Suprapubic skin (tissue), 4 donors: ENCODE measurements at regions not wholly inside any gene's neighbourhood (a gene's known extent, or its start where the extent isn't known, plus 50 kb on each side); places are given as distances from the start of the nearest gene placed in this dataset.

ENCODE experiments used
- DNase-seq, 2 donors: peaks; one replicate each; pipeline ENCODE4 v3.0.0-alpha.2; 2019; ENCODE audit warnings: low spot score in 2 of 2
- H3K27ac ChIP-seq: fragments of 200-600 bp; sonication (generic); one replicate; pipeline ENCODE4 v1.5.1; 2019
- H3K27me3 ChIP-seq: fragments of 200-600 bp; sonication (generic); one replicate; pipeline ENCODE4 v1.5.1; 2019
- H3K36me3 ChIP-seq: fragments of 200-600 bp; sonication (generic); one replicate; pipeline ENCODE4 v1.5.1; 2019
- H3K4me1 ChIP-seq: fragments of 200-600 bp; sonication (generic); one replicate; pipeline ENCODE4 v1.5.1; 2019
- H3K4me3 ChIP-seq: fragments of 200-600 bp; sonication (generic); one replicate; pipeline ENCODE4 v1.5.1; 2019; ENCODE audit warnings: mild to moderate bottlenecking
- H3K9me3 ChIP-seq: fragments of 200-600 bp; sonication (generic); one replicate; pipeline ENCODE4 v1.5.1; 2019
- EP300 ChIP-seq: sonication (generic); formaldehyde crosslinking; IDR thresholded peaks from one replicate; pipeline ENCODE4 v1.6.1; 2017; ENCODE audit warnings: antibody characterized with exemption
- POLR2A ChIP-seq, 2 donors: fragments of 450-650 bp; IDR thresholded peaks; one replicate each; pipeline ENCODE4 v1.6.1; 2017; ENCODE audit warnings: antibody characterized with exemption in 2 of 2, mild to moderate bottlenecking in 2 of 2, moderate library complexity in 2 of 2
- POLR2AphosphoS5 ChIP-seq, 3 donors: sonication (generic); formaldehyde crosslinking; IDR thresholded peaks; one replicate each; pipeline ENCODE4 v1.6.1; 2017; ENCODE audit warnings: antibody characterized with exemption in 3 of 3
- WGBS: methylation state at CpG from one replicate; pipeline ENCODE4 v1.1.5; 2018; 5-methylcytosine and 5-hydroxymethylcytosine counted together
- TF ChIP-seq, protein P1 (sequence below), 2 donors: fragments of 200-600 bp in 1 of 2; fragments of 450-650 bp in 1 of 2; sonication (generic) in 1 of 2; IDR thresholded peaks; one replicate each; pipeline ENCODE4 v1.5.1; 2016 to 2019; ENCODE audit warnings: antibody characterized with exemption in 2 of 2, mild to moderate bottlenecking in 1 of 2, moderate library complexity in 1 of 2

DNA sequence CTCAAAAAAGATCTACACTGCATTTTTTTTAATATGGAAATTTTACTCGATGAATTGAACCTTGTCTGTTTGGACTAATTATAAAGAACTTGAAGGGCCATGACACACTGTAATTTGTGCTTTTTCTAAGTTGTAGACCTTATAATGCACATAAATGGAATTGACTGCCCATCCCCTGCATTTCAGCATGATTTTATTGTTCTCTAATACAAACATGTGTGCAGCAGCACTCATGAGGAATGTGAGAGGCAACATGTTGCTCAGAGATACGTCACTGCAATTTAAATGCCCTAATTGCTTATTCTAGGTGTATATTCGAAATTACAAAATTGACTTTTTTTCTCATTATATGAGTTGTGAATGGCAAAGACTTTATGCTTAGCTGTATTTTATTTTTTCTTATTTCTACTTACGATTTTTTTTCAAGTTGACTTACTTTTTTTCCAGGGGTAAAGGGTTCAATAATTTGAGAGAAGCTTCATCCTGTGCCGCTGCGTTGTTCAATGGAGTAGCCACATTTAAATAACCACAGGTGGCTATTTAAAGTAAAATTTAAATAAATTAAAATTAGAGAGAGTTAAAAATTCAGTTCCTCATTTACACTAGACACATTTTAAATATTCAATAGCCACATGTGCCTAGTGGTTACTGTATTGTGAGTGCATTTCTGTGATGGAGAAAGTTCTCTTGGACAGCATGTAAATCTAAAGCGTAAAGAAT is 1346.4 kb downstream of the ROBO1 start:
- no peak for TF ChIP-seq POLR2A (IDR thresholded peaks at IDR 0.05)
- no peak for TF ChIP-seq EP300
- TF ChIP-seq, protein P1, sequence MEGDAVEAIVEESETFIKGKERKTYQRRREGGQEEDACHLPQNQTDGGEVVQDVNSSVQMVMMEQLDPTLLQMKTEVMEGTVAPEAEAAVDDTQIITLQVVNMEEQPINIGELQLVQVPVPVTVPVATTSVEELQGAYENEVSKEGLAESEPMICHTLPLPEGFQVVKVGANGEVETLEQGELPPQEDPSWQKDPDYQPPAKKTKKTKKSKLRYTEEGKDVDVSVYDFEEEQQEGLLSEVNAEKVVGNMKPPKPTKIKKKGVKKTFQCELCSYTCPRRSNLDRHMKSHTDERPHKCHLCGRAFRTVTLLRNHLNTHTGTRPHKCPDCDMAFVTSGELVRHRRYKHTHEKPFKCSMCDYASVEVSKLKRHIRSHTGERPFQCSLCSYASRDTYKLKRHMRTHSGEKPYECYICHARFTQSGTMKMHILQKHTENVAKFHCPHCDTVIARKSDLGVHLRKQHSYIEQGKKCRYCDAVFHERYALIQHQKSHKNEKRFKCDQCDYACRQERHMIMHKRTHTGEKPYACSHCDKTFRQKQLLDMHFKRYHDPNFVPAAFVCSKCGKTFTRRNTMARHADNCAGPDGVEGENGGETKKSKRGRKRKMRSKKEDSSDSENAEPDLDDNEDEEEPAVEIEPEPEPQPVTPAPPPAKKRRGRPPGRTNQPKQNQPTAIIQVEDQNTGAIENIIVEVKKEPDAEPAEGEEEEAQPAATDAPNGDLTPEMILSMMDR (IDR thresholded peaks at IDR 0.05): no peak
- no peak for TF ChIP-seq POLR2AphosphoS5 (IDR thresholded peaks at IDR 0.05)
- H3K4me3 ChIP-seq: no peak overlapping the region
- no peaks in the 10 kb centered on the region for H3K36me3 ChIP-seq
- no peaks in the 10 kb centered on the region for H3K9me3 ChIP-seq
- H3K27ac ChIP-seq: no peak overlapping the region
- 82% methylated on average over 7 of the region's 7 CpGs for WGBS
- H3K27me3 ChIP-seq: no peaks in the 10 kb centered on the region
- no peak for DNase-seq
- H3K4me1 ChIP-seq: no peaks in the 10 kb centered on the region

DNA sequence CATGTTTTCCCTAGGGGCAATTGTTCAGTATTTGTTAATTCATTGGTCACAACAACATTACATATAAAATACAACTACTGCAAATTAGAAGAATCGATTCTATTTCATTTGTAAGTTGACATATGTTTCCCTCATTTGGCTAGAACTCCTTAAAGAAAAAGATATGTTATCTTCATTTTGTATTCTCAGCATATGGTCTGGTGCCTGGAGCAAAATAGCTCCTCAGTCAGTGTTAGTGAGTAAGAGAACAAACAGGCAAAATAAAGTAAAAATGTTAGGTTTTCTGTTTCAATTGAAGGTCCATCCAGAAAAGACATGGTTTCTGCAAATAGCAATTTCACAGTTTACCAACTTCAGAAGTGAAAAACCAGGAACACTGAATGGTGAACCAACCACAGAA is 1343.1 kb downstream of the ROBO1 start:
- no peaks in the 10 kb centered on the region for H3K9me3 ChIP-seq
- no peak for DNase-seq
- H3K27ac ChIP-seq: no peak overlapping the region
- H3K36me3 ChIP-seq: no peaks in the 10 kb centered on the region
- no peaks in the 10 kb centered on the region for H3K4me1 ChIP-seq
- H3K4me3 ChIP-seq: no peak overlapping the region
- 43% methylated on average over 1 of the region's 1 CpG for WGBS
- TF ChIP-seq POLR2A (IDR thresholded peaks at IDR 0.05) (no peak), EP300 (no peak), POLR2AphosphoS5 (IDR thresholded peaks at IDR 0.05) (no peak)
- TF ChIP-seq, protein P1 (IDR thresholded peaks at IDR 0.05): no peak
- no peaks in the 10 kb centered on the region for H3K27me3 ChIP-seq

DNA sequence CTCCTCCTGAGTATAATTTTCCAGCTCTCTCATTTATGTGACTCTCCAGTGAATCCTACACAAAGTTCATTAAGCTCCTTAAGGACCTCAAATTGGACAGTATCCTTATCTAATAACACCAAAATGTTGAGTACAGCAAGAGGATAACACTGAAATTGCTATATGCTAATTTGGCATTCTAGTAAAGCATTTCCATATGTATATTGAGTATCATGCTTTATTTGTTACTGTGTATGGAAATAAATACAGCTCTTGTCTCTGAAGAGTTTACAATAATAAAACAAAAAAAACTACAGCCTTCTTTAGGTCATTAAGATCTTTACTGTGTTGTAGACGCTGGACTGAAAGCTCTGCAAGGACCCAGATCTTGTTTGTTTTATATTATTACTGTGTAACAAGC is 1341.3 kb downstream of the ROBO1 start:
- TF ChIP-seq POLR2AphosphoS5 (IDR thresholded peaks at IDR 0.05) (no peak), POLR2A (IDR thresholded peaks at IDR 0.05) (no peak)
- WGBS: 78% methylated on average over 1 of the region's 1 CpG

DNA sequence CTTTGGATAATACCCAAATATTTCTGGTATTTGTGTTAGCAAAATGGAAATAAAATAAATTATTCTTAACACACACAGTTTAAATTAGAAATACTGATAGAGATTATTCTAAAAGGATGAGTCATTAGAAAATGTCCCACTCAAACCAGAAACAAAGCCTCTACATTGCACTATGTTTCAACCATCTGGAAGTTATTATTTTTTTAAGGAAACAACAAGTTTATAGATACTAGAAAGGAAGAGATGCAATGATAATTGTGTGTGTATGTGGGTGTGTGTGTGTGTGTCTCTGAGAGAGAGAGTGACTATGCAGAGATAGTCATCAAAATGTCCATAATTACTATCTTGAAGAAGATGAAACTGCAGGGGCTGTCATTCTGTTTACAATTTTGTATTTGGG is 1340.5 kb downstream of the ROBO1 start:
- Histone ChIP-seq H3K27ac (no peak overlapping the region), H3K9me3 (no peaks in the 10 kb centered on the region), H3K36me3 (no peaks in the 10 kb centered on the region), H3K27me3 (no peaks in the 10 kb centered on the region), H3K4me1 (no peaks in the 10 kb centered on the region), H3K4me3 (no peak overlapping the region)
- TF ChIP-seq, protein P1 (IDR thresholded peaks at IDR 0.05): no peak
- TF ChIP-seq EP300 (no peak), POLR2AphosphoS5 (IDR thresholded peaks at IDR 0.05) (no peak), POLR2A (IDR thresholded peaks at IDR 0.05) (no peak)
- no peak for DNase-seq

More for the DNA sequence above, 1341.3 kb downstream of the ROBO1 start:
- Histone ChIP-seq H3K27me3 (no peaks in the 10 kb centered on the region), H3K36me3 (no peaks in the 10 kb centered on the region), H3K4me1 (no peaks in the 10 kb centered on the region), H3K4me3 (no peak overlapping the region), H3K27ac (no peak overlapping the region), H3K9me3 (no peaks in the 10 kb centered on the region)
- no peak for DNase-seq

DNA sequence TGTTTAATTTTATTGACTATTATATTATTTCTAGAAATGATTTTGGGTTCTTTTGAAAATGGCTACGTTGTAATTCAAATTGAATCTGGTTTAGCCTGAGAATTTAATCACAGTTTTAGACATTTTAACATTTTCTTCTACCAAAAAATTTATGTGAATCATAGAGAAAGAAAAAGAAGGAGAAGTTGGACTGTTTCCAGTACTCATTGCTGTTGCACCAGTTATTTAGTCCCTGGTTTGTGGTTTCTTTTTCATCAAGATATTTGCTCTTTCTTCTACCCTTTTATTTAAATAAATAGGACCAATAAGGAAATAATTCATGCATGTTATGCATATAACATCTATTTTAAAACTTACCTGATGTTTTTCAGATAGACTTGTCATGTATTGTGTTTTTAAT is 1337.1 kb downstream of the ROBO1 start:
- H3K27me3 ChIP-seq: no peaks in the 10 kb centered on the region
- WGBS: 83% methylated on average over 1 of the region's 1 CpG

More for the DNA sequence above, 1337.1 kb downstream of the ROBO1 start:
- H3K4me3 ChIP-seq: no peak overlapping the region
- H3K4me1 ChIP-seq: no peaks in the 10 kb centered on the region
- H3K27ac ChIP-seq: no peak overlapping the region
- H3K36me3 ChIP-seq: no peaks in the 10 kb centered on the region
- no peaks in the 10 kb centered on the region for H3K9me3 ChIP-seq
- no peak for DNase-seq
- TF ChIP-seq EP300 (no peak), POLR2A (IDR thresholded peaks at IDR 0.05) (no peak), POLR2AphosphoS5 (IDR thresholded peaks at IDR 0.05) (no peak)
- TF ChIP-seq, protein P1 (IDR thresholded peaks at IDR 0.05): no peak
